Mesothelial cell of epicardium (in vitro differentiated cells): ENCODE measurements at regions not wholly inside any gene's neighbourhood (a gene's known extent, or its start where the extent isn't known, plus 50 kb on each side); places are given as distances from the start of the nearest gene placed in this dataset.

ENCODE experiments used
- DNase-seq, 2 experiments: peaks; one replicate each; pipeline ENCODE4 v3.0.0; 2021; ENCODE audit warnings: low spot score in 2 of 2; ENCODE audit not compliant: unreplicated experiment in 2 of 2
- H3K27ac Mint-ChIP-seq: 2 replicates; pipeline ENCODE4 v1.8.0; 2021; ENCODE audit warnings: mixed read lengths
- H3K27me3 Mint-ChIP-seq: 2 replicates; pipeline ENCODE4 v1.8.0; 2021; ENCODE audit warnings: low read depth, mixed read lengths
- H3K36me3 Mint-ChIP-seq: 2 replicates; pipeline ENCODE4 v1.8.0; 2021; ENCODE audit warnings: mixed read lengths
- H3K4me1 Mint-ChIP-seq: 2 replicates; pipeline ENCODE4 v1.8.0; 2021; ENCODE audit warnings: mixed read lengths
- H3K4me3 Mint-ChIP-seq: 2 replicates; pipeline ENCODE4 v1.8.0; 2021; ENCODE audit warnings: mild to moderate bottlenecking, moderate library complexity, mixed read lengths
- H3K9me3 Mint-ChIP-seq: 2 replicates; pipeline ENCODE4 v1.8.0; 2021; ENCODE audit warnings: mixed read lengths
- CTCF ChIP-seq: fragments of 200-600 bp; sonication (generic); IDR thresholded peaks from one replicate; pipeline ENCODE4 v1.5.0; 2021; ENCODE audit warnings: antibody characterized with exemption; ENCODE audit not compliant: unreplicated experiment

GRCh38 chr16:54512467-54512995, 225.9 kb upstream of the IRX3 start:
- Mint-ChIP-seq H3K4me1 (peaks cover 35% of the 10 kb centered on the region), H3K4me3 (no peak overlapping the region), H3K27me3 (peaks cover 14% of the 10 kb centered on the region), H3K9me3 (no peaks in the 10 kb centered on the region), H3K27ac (no peak overlapping the region), H3K36me3 (no peaks in the 10 kb centered on the region)
- DNase-seq = no peak
- no peak for TF ChIP-seq CTCF

- no peak for TF ChIP-seq CTCF
- peaks cover 14% of the 10 kb centered on the region for H3K27me3 Mint-ChIP-seq
- H3K4me3 Mint-ChIP-seq = no peak overlapping the region
- peak overlapping the region; percentile 32 for H3K27ac Mint-ChIP-seq
- DNase-seq = no peak
- H3K36me3 Mint-ChIP-seq = no peaks in the 10 kb centered on the region
- peaks cover 44% of the 10 kb centered on the region for H3K4me1 Mint-ChIP-seq
- H3K9me3 Mint-ChIP-seq = no peaks in the 10 kb centered on the region
Observed at GRCh38 chr16:54511222-54511731, 224.7 kb upstream of the IRX3 start.

- Mint-ChIP-seq H3K4me3 (no peak overlapping the region), H3K36me3 (no peaks in the 10 kb centered on the region), H3K4me1 (peaks cover 50% of the 10 kb centered on the region), H3K27me3 (peaks cover 14% of the 10 kb centered on the region), H3K9me3 (no peaks in the 10 kb centered on the region), H3K27ac (peak overlapping the region; percentile 32)
- DNase-seq = no peak
- TF ChIP-seq CTCF = no peak
Observed at GRCh38 chr16:54510685-54511221, 224.2 kb upstream of the IRX3 start.

GRCh38 chr16:54509456-54509855, 222.9 kb upstream of the IRX3 start:
- no peak for TF ChIP-seq CTCF
- Mint-ChIP-seq H3K4me3 (no peak overlapping the region), H3K9me3 (no peaks in the 10 kb centered on the region), H3K4me1 (peaks cover 60% of the 10 kb centered on the region), H3K27ac (no peak overlapping the region), H3K27me3 (peaks cover 20% of the 10 kb centered on the region), H3K36me3 (no peaks in the 10 kb centered on the region)
- no peak for DNase-seq

- peaks cover 22% of the 10 kb centered on the region for H3K27me3 Mint-ChIP-seq
- H3K4me1 Mint-ChIP-seq = peaks cover 66% of the 10 kb centered on the region
- DNase-seq = no peak
- no peak overlapping the region for H3K27ac Mint-ChIP-seq
- TF ChIP-seq CTCF = no peak
- H3K36me3 Mint-ChIP-seq = no peaks in the 10 kb centered on the region
- no peaks in the 10 kb centered on the region for H3K9me3 Mint-ChIP-seq
- no peak overlapping the region for H3K4me3 Mint-ChIP-seq
Observed at GRCh38 chr16:54508351-54508750, 221.8 kb upstream of the IRX3 start.
